ENCODE measurements at regions not wholly inside any gene's neighbourhood (a gene's known extent, or its start where the extent isn't known, plus 50 kb on each side); places are given as distances from the start of the nearest gene placed in this dataset.

- no peak for TF ChIP-seq POLR2A (IDR thresholded peaks at IDR 0.05)
- TF ChIP-seq CTCF (IDR thresholded peaks at IDR 0.05) = no peak
Observed at GRCh38 chr18:67117804-67118203, 398.7 kb downstream of the DSEL start.
